GM12878 (cell line): ENCODE measurements at regions not wholly inside any gene's neighbourhood (a gene's known extent, or its start where the extent isn't known, plus 50 kb on each side); places are given as distances from the start of the nearest gene placed in this dataset.

Source experiments
- ATAC-seq: fragments of 200-7000 bp; cut with Tn5 transposase; 3 replicates; pipeline ENCODE4 v1.9.1; 2020; ENCODE audit warnings: mild to moderate bottlenecking, moderate library complexity
- BruUV-seq: library from RNA; stranded (reverse); fragments of 400-500 nt; replicated peaks from 2 replicates; lab custom pipeline; 2021; lab: Mats Ljungman, UMichigan
- CTCF ChIA-PET: fragments of 300-600 bp; sonication (Branson Sonifier 250); formaldehyde crosslinking; extraction: SDS; loops from one replicate; lab custom pipeline; 2021; ENCODE audit warnings: inconsistent platforms; lab: Yijun Ruan, JAX
- POLR2A ChIA-PET: fragments of 350-600 bp; formaldehyde crosslinking; extraction: SDS; loops from one replicate; lab custom pipeline; 2021; ENCODE audit warnings: inconsistent platforms; lab: Charles Lee
- RAD21 ChIA-PET: fragments of 300-600 bp; sonication (Branson Sonifier 250); formaldehyde crosslinking; loops from one replicate; lab custom pipeline; 2023; ENCODE audit warnings: antibody characterized with exemption; ENCODE audit not compliant: unreplicated experiment; lab: Charles Lee
- SMC1A ChIA-PET: fragments of 300-600 bp; sonication (Branson Sonifier 250); formaldehyde crosslinking; loops from one replicate; lab custom pipeline; 2023; ENCODE audit not compliant: unreplicated experiment, uncharacterized antibody; lab: Charles Lee
- DNase-seq: peaks from one replicate; pipeline ENCODE4 v3.0.0-alpha.2; 2011; ENCODE audit warnings: low read depth, low spot score
- FAIRE-seq: peaks from 3 replicates; lab custom pipeline; 2011; peaks lifted over from hg19 to GRCh38; lab: Jason Lieb, UNC
- H2AFZ ChIP-seq: 2 replicates; pipeline ENCODE4 v1.6.0; 2011; ENCODE audit warnings: low read depth, low read length, control low read depth; ENCODE audit not compliant: control insufficient read depth
- H3K27ac ChIP-seq: 2 replicates; pipeline ENCODE4 v1.5.1; 2011; ENCODE audit warnings: control low read depth; ENCODE audit not compliant: control insufficient read depth, insufficient read depth
- H3K27me3 ChIP-seq, 2 experiments: replicated peaks in 1 of 2; 2 replicates each; pipeline versions ENCODE4 v1.6.0 to v1.6.1; 2011; ENCODE audit warnings: low read length in 1 of 2; ENCODE audit not compliant: control insufficient read depth in 2 of 2, insufficient read depth in 2 of 2
- H3K36me3 ChIP-seq, 2 experiments: 2 replicates each; pipeline ENCODE4 v1.5.1; 2011; ENCODE audit warnings: low read length in 1 of 2; ENCODE audit not compliant: control insufficient read depth in 2 of 2, insufficient read depth in 2 of 2
- H3K4me1 ChIP-seq: 2 replicates; pipeline ENCODE4 v1.6.1; 2011; ENCODE audit warnings: mild to moderate bottlenecking, low read length, moderate library complexity, mixed read lengths; ENCODE audit not compliant: control insufficient read depth, insufficient read depth
- H3K4me2 ChIP-seq: 2 replicates; pipeline ENCODE4 v1.6.0; 2011; ENCODE audit warnings: control low read depth; ENCODE audit not compliant: control insufficient read depth, insufficient read depth
- H3K4me3 ChIP-seq: fragments of 200-600 bp; sonication (generic); 2 replicates; pipeline ENCODE4 v1.5.1; 2016
- H3K79me2 ChIP-seq: 2 replicates; pipeline ENCODE4 v1.6.0; 2011; ENCODE audit warnings: low read length; ENCODE audit not compliant: control insufficient read depth, insufficient read depth
- H3K9ac ChIP-seq: 2 replicates; pipeline ENCODE4 v1.8.0; 2011; ENCODE audit warnings: low read length, control low read depth, mixed read lengths; ENCODE audit not compliant: control insufficient read depth, insufficient read depth
- H3K9me3 ChIP-seq: replicated peaks from 3 replicates; pipeline ENCODE4 v1.5.1; 2011; ENCODE audit warnings: mild to moderate bottlenecking, low read length; ENCODE audit not compliant: control insufficient read depth, insufficient read depth
- H4K20me1 ChIP-seq: 2 replicates; pipeline ENCODE4 v1.6.0; 2011; ENCODE audit not compliant: control insufficient read depth, insufficient read depth
- EGR1 ChIP-seq, 2 experiments: IDR thresholded peaks; 1 replicate in 1 of 2; 2 replicates in 1 of 2; pipeline ENCODE4 v1.6.1; 2011 to 2012; ENCODE audit warnings: low read depth in 2 of 2, low read length in 2 of 2, borderline replicate concordance in 1 of 2, mild to moderate bottlenecking in 1 of 2, moderate library complexity in 1 of 2
- MTA2 ChIP-seq: fragments of 450-650 bp; IDR thresholded peaks from 2 replicates; pipeline ENCODE4 v1.6.1; 2016; ENCODE audit warnings: low read depth, mild to moderate bottlenecking, moderate library complexity
- MYC ChIP-seq: IDR thresholded peaks from 2 replicates; pipeline ENCODE4 v1.6.1; 2011; ENCODE audit warnings: mild to moderate bottlenecking, low read length, moderate library complexity, inconsistent platforms; ENCODE audit not compliant: insufficient read depth, insufficient replicate concordance, insufficient read length, severe bottlenecking
- SMARCA5 ChIP-seq: fragments of 450-650 bp; IDR thresholded peaks from 2 replicates; pipeline ENCODE4 v1.6.1; 2017; ENCODE audit warnings: mild to moderate bottlenecking
- ZNF217 ChIP-seq: fragments of 450-650 bp; IDR thresholded peaks from 2 replicates; pipeline ENCODE4 v1.6.1; 2017; ENCODE audit warnings: antibody characterized with exemption, mild to moderate bottlenecking
- WGBS: methylation state at CpG from one replicate; pipeline ENCODE4 v1.1.6; 2016; ENCODE audit warnings: low lambda C conversion rate; ENCODE audit not compliant: insufficient replicate concordance, insufficient coverage; ENCODE audit errors: missing lambda C conversion rate; 5-methylcytosine and 5-hydroxymethylcytosine counted together
- in situ Hi-C: fragments of 300-500 bp; cut with MboI; formaldehyde crosslinking; loops from 9 replicates; pipeline ENCODE4 v1.14.3; 2018; ENCODE audit warnings: mixed read lengths
- intact Hi-C: fragments of 100-400 bp; cut with micrococcal nuclease; formaldehyde crosslinking; loops from one replicate; pipeline ENCODE4 v1.14.2; 2022; ENCODE audit not compliant: unreplicated experiment

GRCh38 chr13:50697746-50698539, 145.5 kb downstream of the DLEU7 start:
- no peaks in the 10 kb centered on the region for H3K4me1 ChIP-seq
- intact Hi-C loops (no loop called here), in situ Hi-C loops (no loop called here)
- DNase-seq (no peak), FAIRE-seq (no peak), ATAC-seq (no peak)
- no peak overlapping the region for H3K4me3 ChIP-seq
- BruUV-seq: no TSS peak
- SMC1A ChIA-PET: no interaction called here
- no peaks in the 10 kb centered on the region for H3K36me3 ChIP-seq
- H3K79me2 ChIP-seq: no peaks in the 10 kb centered on the region
- no peak overlapping the region for H3K9ac ChIP-seq
- H4K20me1 ChIP-seq: no peaks in the 10 kb centered on the region
- RAD21 ChIA-PET: no interaction called here
- no peak overlapping the region for H2AFZ ChIP-seq
- 49% methylated on average over 4 of the region's 4 CpGs for WGBS
- no peak overlapping the region for H3K27ac ChIP-seq
- CTCF ChIA-PET: no interaction called here
- H3K27me3 ChIP-seq: no peaks in the 10 kb centered on the region
- H3K9me3 ChIP-seq: no peaks in the 10 kb centered on the region
- TF ChIP-seq EGR1 (IDR thresholded peaks at IDR 0.05; ENCODE audit: borderline replicate concordance in 1 of 2, low read depth in 2 of 2, low read length in 2 of 2) (no peak), SMARCA5 (no peak), MYC (no peak), ZNF217 (no peak), MTA2 (no peak)
- H3K4me2 ChIP-seq: no peak overlapping the region
- POLR2A ChIA-PET: interaction anchor here (0.5 kb wide), 1 partner anchor 1112 kb away, joined by 3 read pairs; no protein-coding TSS in a partner anchor
